ENCODE measurements at regions not wholly inside any gene's neighbourhood (a gene's known extent, or its start where the extent isn't known, plus 50 kb on each side); places are given as distances from the start of the nearest gene placed in this dataset.

- Mint-ChIP-seq H3K36me3 (no peaks in the 10 kb centered on the region), H3K9me3 (no peaks in the 10 kb centered on the region), H3K27me3 (peaks cover 16 to 37% of the 10 kb centered on the region in 2 donors), H3K27ac (no peak overlapping the region), H3K4me1 (ENCODE audit: low read depth in 2 of 2) (no peaks in the 10 kb centered on the region), H3K4me3 (no peak overlapping the region)
- DNase-seq (ENCODE audit: low spot score) = no peak
- ATAC-seq = no peak
These were observed 52.0 kb upstream of the TANC2 start for GRCh38 chr17:62913991-62914570.

DNA sequence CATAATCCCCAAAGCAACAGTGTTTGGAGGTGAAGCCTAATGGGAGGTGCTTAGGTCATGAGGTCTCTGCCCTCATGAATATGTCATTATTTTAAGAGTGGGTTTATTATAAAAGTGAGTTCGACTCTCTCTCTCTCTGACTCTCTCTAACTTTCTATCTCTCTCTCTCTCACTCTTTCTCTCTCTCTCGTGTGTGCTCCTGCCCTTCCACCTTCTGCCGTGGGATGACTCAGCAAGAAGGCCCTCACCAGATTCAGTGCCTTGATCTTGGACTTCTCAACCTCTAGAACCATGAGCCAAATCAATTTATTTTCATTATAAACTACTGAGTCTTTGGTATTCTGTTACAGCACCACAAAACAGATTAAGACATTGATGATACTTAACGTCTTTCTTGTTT, 53.7 kb upstream of the TANC2 start:
- Mint-ChIP-seq H3K4me3 (no peak overlapping the region), H3K27me3 (peaks cover 21 to 38% of the 10 kb centered on the region in 2 donors), H3K9me3 (no peaks in the 10 kb centered on the region), H3K4me1 (ENCODE audit: low read depth in 2 of 2) (no peaks in the 10 kb centered on the region), H3K36me3 (no peaks in the 10 kb centered on the region), H3K27ac (no peak overlapping the region)
- DNase-seq (ENCODE audit: low spot score) = no peak
- no peak for ATAC-seq

GRCh38 chr17:62911114-62911513, 54.9 kb upstream of the TANC2 start:
- Mint-ChIP-seq H3K9me3 (no peaks in the 10 kb centered on the region), H3K4me1 (ENCODE audit: low read depth in 2 of 2) (no peaks in the 10 kb centered on the region), H3K27me3 (peaks cover 21 to 46% of the 10 kb centered on the region in 2 donors), H3K4me3 (no peak overlapping the region), H3K36me3 (no peaks in the 10 kb centered on the region), H3K27ac (no peak overlapping the region)
- DNase-seq (ENCODE audit: low spot score) (no peak), ATAC-seq (no peak)

- H3K9me3 Mint-ChIP-seq = no peaks in the 10 kb centered on the region
- no peak overlapping the region for H3K27ac Mint-ChIP-seq
- ATAC-seq = no peak
- H3K27me3 Mint-ChIP-seq = peaks cover 21 to 46% of the 10 kb centered on the region in 2 donors
- no peaks in the 10 kb centered on the region for H3K36me3 Mint-ChIP-seq
- DNase-seq (ENCODE audit: low spot score) = no peak
- H3K4me1 Mint-ChIP-seq (ENCODE audit: low read depth in 2 of 2) = no peaks in the 10 kb centered on the region
- no peak overlapping the region for H3K4me3 Mint-ChIP-seq
These were observed 55.8 kb upstream of the TANC2 start for GRCh38 chr17:62910277-62910676.

GRCh38 chr17:62907961-62908360, 58.1 kb upstream of the TANC2 start:
- DNase-seq (ENCODE audit: low spot score) = no peak
- ATAC-seq = no peak
- no peaks in the 10 kb centered on the region for H3K9me3 Mint-ChIP-seq
- H3K4me3 Mint-ChIP-seq = no peak overlapping the region
- H3K36me3 Mint-ChIP-seq = no peaks in the 10 kb centered on the region
- H3K27ac Mint-ChIP-seq = no peak overlapping the region
- H3K4me1 Mint-ChIP-seq (ENCODE audit: low read depth in 2 of 2) = no peaks in the 10 kb centered on the region
- H3K27me3 Mint-ChIP-seq = peaks cover 12 to 30% of the 10 kb centered on the region in 2 donors

DNA sequence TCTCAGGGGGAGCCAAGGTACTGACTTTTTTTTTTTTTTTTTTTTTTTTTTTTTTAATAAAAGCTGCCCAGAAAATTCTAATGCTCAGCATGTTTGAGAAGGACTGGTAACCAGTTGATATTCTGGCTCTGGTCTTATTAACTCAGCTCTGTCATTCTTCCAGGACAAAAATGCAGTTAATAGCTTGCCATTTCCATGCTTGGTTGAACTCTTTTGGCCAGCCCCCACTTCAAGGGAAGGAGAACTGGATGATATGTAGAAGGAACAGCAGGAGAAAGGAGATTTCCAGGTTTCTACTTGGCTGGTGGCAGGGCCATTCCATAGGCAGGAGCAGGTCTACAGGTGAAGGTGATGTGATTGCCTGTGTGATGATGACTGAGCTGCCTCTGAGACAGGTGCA, 59.2 kb upstream of the TANC2 start:
- Mint-ChIP-seq H3K27me3 (peaks cover 15 to 30% of the 10 kb centered on the region in 2 donors), H3K36me3 (no peaks in the 10 kb centered on the region), H3K4me1 (ENCODE audit: low read depth in 2 of 2) (no peaks in the 10 kb centered on the region), H3K27ac (no peak overlapping the region), H3K4me3 (no peak overlapping the region), H3K9me3 (no peaks in the 10 kb centered on the region)
- no peak for DNase-seq (ENCODE audit: low spot score)
- ATAC-seq = no peak

DNA sequence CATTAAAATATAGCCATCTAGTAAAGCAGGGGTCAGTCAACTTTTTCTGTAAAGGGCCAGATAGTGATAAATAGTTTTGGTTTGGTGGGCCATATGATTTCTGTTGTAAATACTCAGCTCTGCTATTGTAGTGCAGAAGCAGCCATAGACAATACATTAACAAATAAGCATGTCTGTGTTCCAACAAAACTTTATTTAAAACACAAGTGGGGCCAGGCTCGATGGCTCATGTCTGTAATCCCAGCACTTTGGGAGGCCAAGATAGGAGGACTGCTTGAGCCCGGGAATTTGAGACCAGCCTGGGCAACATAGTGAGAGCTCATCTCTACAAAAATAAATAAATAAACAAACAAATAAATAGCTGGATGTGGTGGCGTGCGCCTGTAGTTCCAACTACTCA, 60.8 kb upstream of the TANC2 start:
- no peak for ATAC-seq
- Mint-ChIP-seq H3K9me3 (no peaks in the 10 kb centered on the region), H3K36me3 (no peaks in the 10 kb centered on the region)

GRCh38 chr17:62902531-62903220, 63.4 kb upstream of the TANC2 start:
- no peaks in the 10 kb centered on the region for H3K4me1 Mint-ChIP-seq (ENCODE audit: low read depth in 2 of 2)
- no peak overlapping the region for H3K4me3 Mint-ChIP-seq
- H3K36me3 Mint-ChIP-seq = no peaks in the 10 kb centered on the region
- no peak overlapping the region for H3K27ac Mint-ChIP-seq
- peaks cover 10 to 19% of the 10 kb centered on the region in 2 donors for H3K27me3 Mint-ChIP-seq
- ATAC-seq (no peak), DNase-seq (ENCODE audit: low spot score) (no peak)
- no peaks in the 10 kb centered on the region for H3K9me3 Mint-ChIP-seq

More for the DNA sequence above, 60.8 kb upstream of the TANC2 start:
- no peak for DNase-seq (ENCODE audit: low spot score)
- Mint-ChIP-seq H3K27me3 (peaks cover 13 to 19% of the 10 kb centered on the region in 2 donors), H3K4me3 (no peak overlapping the region), H3K27ac (no peak overlapping the region), H3K4me1 (ENCODE audit: low read depth in 2 of 2) (no peaks in the 10 kb centered on the region)

GRCh38 chr17:62901544-62901943, 64.5 kb upstream of the TANC2 start:
- no peak overlapping the region for H3K27ac Mint-ChIP-seq
- H3K36me3 Mint-ChIP-seq = no peaks in the 10 kb centered on the region
- no peak for ATAC-seq
- no peak for DNase-seq (ENCODE audit: low spot score)
- H3K9me3 Mint-ChIP-seq = no peaks in the 10 kb centered on the region
- no peaks in the 10 kb centered on the region for H3K4me1 Mint-ChIP-seq (ENCODE audit: low read depth in 2 of 2)
- no peak overlapping the region for H3K4me3 Mint-ChIP-seq
- H3K27me3 Mint-ChIP-seq = peaks cover 9 to 10% of the 10 kb centered on the region in 2 donors

DNA sequence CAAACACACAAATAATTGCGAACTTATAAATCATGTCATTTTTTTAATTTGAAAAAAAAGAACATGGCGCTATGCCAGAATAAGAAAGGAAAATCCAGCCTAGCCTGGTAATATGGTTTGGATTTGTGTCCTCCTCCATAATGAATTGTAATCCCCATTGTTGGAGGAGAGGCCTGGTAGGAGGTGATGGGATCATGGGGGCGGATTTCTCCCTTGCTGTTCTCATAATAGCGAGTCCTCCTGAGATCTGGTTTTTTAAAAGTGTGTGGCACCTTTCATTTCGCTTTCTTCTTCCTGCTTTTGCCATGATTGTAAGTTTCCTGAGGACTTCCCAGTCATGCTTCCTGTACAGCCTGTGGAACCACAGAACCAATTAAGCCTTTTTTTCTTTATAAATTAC, 65.9 kb upstream of the TANC2 start:
- Mint-ChIP-seq H3K27ac (no peak overlapping the region), H3K4me3 (no peak overlapping the region), H3K9me3 (no peaks in the 10 kb centered on the region), H3K36me3 (no peaks in the 10 kb centered on the region), H3K4me1 (ENCODE audit: low read depth in 2 of 2) (no peaks in the 10 kb centered on the region), H3K27me3 (peaks cover 9 to 10% of the 10 kb centered on the region in 2 donors)
- ATAC-seq = no peak
- DNase-seq (ENCODE audit: low spot score) = no peak

- Mint-ChIP-seq H3K36me3 (no peaks in the 10 kb centered on the region), H3K27ac (no peak overlapping the region), H3K27me3 (peaks cover 9 to 10% of the 10 kb centered on the region in 2 donors), H3K4me3 (no peak overlapping the region), H3K4me1 (ENCODE audit: low read depth in 2 of 2) (no peaks in the 10 kb centered on the region), H3K9me3 (no peaks in the 10 kb centered on the region)
- ATAC-seq (no peak), DNase-seq (ENCODE audit: low spot score) (no peak)
These were observed 66.7 kb upstream of the TANC2 start for GRCh38 chr17:62899361-62899760.

GRCh38 chr17:62898239-62898864, 67.7 kb upstream of the TANC2 start:
- H3K4me1 Mint-ChIP-seq (ENCODE audit: low read depth in 2 of 2) = no peaks in the 10 kb centered on the region
- no peak overlapping the region for H3K4me3 Mint-ChIP-seq
- ATAC-seq = no peak
- H3K27ac Mint-ChIP-seq = no peak overlapping the region
- no peaks in the 10 kb centered on the region for H3K9me3 Mint-ChIP-seq
- no peaks in the 10 kb centered on the region for H3K36me3 Mint-ChIP-seq
- no peak for DNase-seq (ENCODE audit: low spot score)
- peaks cover 9 to 10% of the 10 kb centered on the region in 2 donors for H3K27me3 Mint-ChIP-seq

- Mint-ChIP-seq H3K9me3 (no peaks in the 10 kb centered on the region), H3K4me1 (ENCODE audit: low read depth in 2 of 2) (peaks cover 4 to 5% of the 10 kb centered on the region in 2 donors), H3K36me3 (no peaks in the 10 kb centered on the region), H3K4me3 (no peak overlapping the region), H3K27ac (no peak overlapping the region), H3K27me3 (peaks cover 4 to 8% of the 10 kb centered on the region in 2 donors)
- DNase-seq (ENCODE audit: low spot score) = no peak
- ATAC-seq = no peak
These were observed 68.3 kb upstream of the TANC2 start for GRCh38 chr17:62897706-62898105.
